H9 (cell line): ENCODE measurements at regions not wholly inside any gene's neighbourhood (a gene's known extent, or its start where the extent isn't known, plus 50 kb on each side); places are given as distances from the start of the nearest gene placed in this dataset.
A peak's percentile ranks its signal among the peaks of the same experiment; 100 is the strongest.

Source experiments
- DNase-seq: peaks from one replicate; pipeline ENCODE4 v3.0.0-alpha.2; 2017
- H2AFZ ChIP-seq: one replicate; pipeline ENCODE4 v1.6.1; 2013; ENCODE audit warnings: mild to moderate bottlenecking, low read length, control low read depth, moderate library complexity
- H2AK5ac ChIP-seq: 2 replicates; pipeline ENCODE4 v1.6.1; 2013; ENCODE audit warnings: low read length, control low read depth, mixed read lengths; ENCODE audit not compliant: insufficient read length
- H2BK120ac ChIP-seq: one replicate; pipeline ENCODE4 v1.6.1; 2013; ENCODE audit warnings: low read depth, mild to moderate bottlenecking, low read length, control low read depth, inconsistent platforms; ENCODE audit not compliant: poor library complexity, severe bottlenecking
- H2BK12ac ChIP-seq: 2 replicates; pipeline ENCODE4 v1.6.1; 2013; ENCODE audit warnings: low read length, control low read depth, mixed read lengths, low read depth; ENCODE audit not compliant: insufficient read length
- H2BK15ac ChIP-seq: 2 replicates; pipeline ENCODE4 v1.6.1; 2013; ENCODE audit warnings: low read depth, low read length, control low read depth
- H2BK20ac ChIP-seq: one replicate; pipeline ENCODE4 v1.6.1; 2013; ENCODE audit warnings: low read depth, mild to moderate bottlenecking, low read length, control low read depth, inconsistent platforms; ENCODE audit not compliant: poor library complexity, severe bottlenecking
- H2BK5ac ChIP-seq: 2 replicates; pipeline ENCODE4 v1.6.1; 2013; ENCODE audit warnings: low read length, control low read depth, mixed read lengths; ENCODE audit not compliant: insufficient read length
- H3K14ac ChIP-seq: 2 replicates; pipeline ENCODE4 v1.6.1; 2013; ENCODE audit warnings: low read length, control low read depth; ENCODE audit not compliant: insufficient read depth
- H3K18ac ChIP-seq: 2 replicates; pipeline ENCODE4 v1.6.1; 2013; ENCODE audit warnings: low read depth, mild to moderate bottlenecking, mixed read lengths, low read length, control low read depth; ENCODE audit not compliant: insufficient read length
- H3K23ac ChIP-seq: 2 replicates; pipeline ENCODE4 v1.6.1; 2013; ENCODE audit warnings: low read length, control low read depth, mixed read lengths, low read depth; ENCODE audit not compliant: insufficient read length
- H3K23me2 ChIP-seq: 2 replicates; pipeline ENCODE4 v1.6.1; 2013; ENCODE audit warnings: low read depth, mild to moderate bottlenecking, mixed read lengths, low read length, control low read depth; ENCODE audit not compliant: insufficient read length, poor library complexity, severe bottlenecking
- H3K27ac ChIP-seq: 2 replicates; pipeline ENCODE4 v1.5.1; 2013; ENCODE audit warnings: low read length, control low read depth, mixed read lengths, low read depth; ENCODE audit not compliant: insufficient read length
- H3K27me3 ChIP-seq: 2 replicates; pipeline ENCODE4 v1.6.1; 2013; ENCODE audit warnings: low read length, control low read depth, inconsistent platforms; ENCODE audit not compliant: insufficient read depth
- H3K4ac ChIP-seq: 2 replicates; pipeline ENCODE4 v1.6.1; 2013; ENCODE audit warnings: low read depth, mild to moderate bottlenecking, control low read depth, inconsistent platforms, low read length, moderate library complexity
- H3K4me1 ChIP-seq: 2 replicates; pipeline ENCODE4 v1.6.1; 2013; ENCODE audit warnings: low read length, control low read depth, inconsistent platforms; ENCODE audit not compliant: insufficient read depth
- H3K4me2 ChIP-seq: 2 replicates; pipeline ENCODE4 v1.6.1; 2013; ENCODE audit warnings: low read length, control low read depth, mixed read lengths; ENCODE audit not compliant: insufficient read length, insufficient read depth
- H3K56ac ChIP-seq: 2 replicates; pipeline ENCODE4 v1.6.1; 2013; ENCODE audit warnings: low read depth, mild to moderate bottlenecking, mixed read lengths, low read length, control low read depth; ENCODE audit not compliant: insufficient read length
- H3K79me1 ChIP-seq: 2 replicates; pipeline ENCODE4 v1.6.1; 2013; ENCODE audit warnings: low read depth, mild to moderate bottlenecking, moderate library complexity, low read length, control low read depth, inconsistent platforms; ENCODE audit not compliant: insufficient read depth, poor library complexity, severe bottlenecking
- H3K79me2 ChIP-seq: 2 replicates; pipeline ENCODE4 v1.6.1; 2013; ENCODE audit warnings: low read length, control low read depth, inconsistent platforms; ENCODE audit not compliant: insufficient read depth
- H3K9ac ChIP-seq: 2 replicates; pipeline ENCODE4 v1.6.1; 2013; ENCODE audit warnings: low read length, control low read depth, mixed read lengths; ENCODE audit not compliant: insufficient read length; ENCODE audit errors: extremely low read depth
- H3K9me3 ChIP-seq: one replicate; pipeline ENCODE4 v1.6.1; 2013; ENCODE audit warnings: low read depth, low read length, inconsistent platforms; ENCODE audit not compliant: control insufficient read depth
- H3T11ph ChIP-seq: one replicate; pipeline ENCODE4 v1.6.1; 2013; ENCODE audit warnings: mild to moderate bottlenecking, low read length, control low read depth, inconsistent platforms
- H4K20me1 ChIP-seq: one replicate; pipeline ENCODE4 v1.6.1; 2013; ENCODE audit not compliant: control insufficient read depth, insufficient read length, insufficient read depth
- H4K5ac ChIP-seq: 2 replicates; pipeline ENCODE4 v1.6.1; 2013; ENCODE audit warnings: low read depth, mild to moderate bottlenecking, mixed read lengths, low read length, control low read depth; ENCODE audit not compliant: insufficient read length
- H4K8ac ChIP-seq: replicated peaks from 2 replicates; pipeline ENCODE4 v1.6.1; 2013; ENCODE audit warnings: low read length, control low read depth, mixed read lengths, low read depth; ENCODE audit not compliant: insufficient read length
- H4K91ac ChIP-seq: 2 replicates; pipeline ENCODE4 v1.6.1; 2013; ENCODE audit warnings: low read depth, mild to moderate bottlenecking, moderate library complexity, mixed read lengths, low read length, control low read depth; ENCODE audit not compliant: insufficient read length
- H3K27ac Mint-ChIP-seq, 3 experiments: 2 replicates in 2 of 3; 3 replicates in 1 of 3; pipeline ENCODE4 v1.8.0; 2020 to 2021; ENCODE audit warnings: mixed read lengths in 3 of 3, mild to moderate bottlenecking in 1 of 3, moderate library complexity in 1 of 3
- H3K27me3 Mint-ChIP-seq: 2 replicates; pipeline ENCODE4 v1.8.0; 2021; ENCODE audit warnings: low read depth, mild to moderate bottlenecking, moderate library complexity, mixed read lengths
- H3K36me3 Mint-ChIP-seq, 3 experiments: 2 replicates in 2 of 3; 3 replicates in 1 of 3; pipeline ENCODE4 v1.8.0; 2020 to 2021; ENCODE audit warnings: low read depth in 3 of 3, mixed read lengths in 3 of 3; ENCODE audit not compliant: insufficient read depth in 1 of 3
- H3K4me1 Mint-ChIP-seq, 2 experiments: 2 replicates each; pipeline ENCODE4 v1.8.0; 2020; ENCODE audit warnings: mixed read lengths in 2 of 2
- H3K4me3 Mint-ChIP-seq, 2 experiments: 2 replicates in 1 of 2; 3 replicates in 1 of 2; pipeline ENCODE4 v1.8.0; 2020 to 2021; ENCODE audit warnings: mild to moderate bottlenecking in 2 of 2, mixed read lengths in 2 of 2, moderate library complexity in 1 of 2
- H3K9me3 Mint-ChIP-seq, 2 experiments: 2 replicates in 1 of 2; 3 replicates in 1 of 2; pipeline ENCODE4 v1.8.0; 2020; ENCODE audit warnings: mild to moderate bottlenecking in 2 of 2, mixed read lengths in 2 of 2, moderate library complexity in 1 of 2
- WGBS: extraction: QIAGEN DNeasy Blood & Tissue Kit; methylation state at CpG from one replicate; pipeline ENCODE4 v1.1.7; 2013; ENCODE audit warnings: missing lambda C conversion rate, low lambda C conversion rate, mixed read lengths; ENCODE audit not compliant: insufficient read length; ENCODE audit errors: extremely low coverage; 5-methylcytosine and 5-hydroxymethylcytosine counted together
- TF ChIP-seq, protein P1 (sequence below): fragments of 200-600 bp; sonication (generic); conservative IDR thresholded peaks from 3 replicates; pipeline ENCODE4 v1.8.0; 2021; ENCODE audit warnings: antibody characterized with exemption, mild to moderate bottlenecking

GRCh38 chr22:48820481-48821345 is 1007.0 kb downstream of the BRD1 start:
- Histone ChIP-seq H2BK5ac (no peak overlapping the region), H3K79me1 (no peaks in the 10 kb centered on the region), H3K14ac (peak overlapping the region; percentile 42; the same call in 1 of the 2 replicates), H2BK15ac (no peak overlapping the region), H3K4ac (no peak overlapping the region), H3K9ac (no peak overlapping the region), H2AK5ac (no peak overlapping the region), H3K27me3 (no peaks in the 10 kb centered on the region), H2BK120ac (no peak overlapping the region), H3K79me2 (no peaks in the 10 kb centered on the region), H3K27ac (no peak overlapping the region), H3K18ac (peak overlapping the region; percentile 26), H3K23ac (no peak overlapping the region), H4K5ac (no peak overlapping the region), H4K20me1 (no peaks in the 10 kb centered on the region), H3K23me2 (no peaks in the 10 kb centered on the region), H3T11ph (no peak overlapping the region), H3K4me2 (no peak overlapping the region), H2BK12ac (no peak overlapping the region), H3K56ac (no peak overlapping the region), H3K9me3 (no peaks in the 10 kb centered on the region), H2BK20ac (no peak overlapping the region), H3K4me1 (no peaks in the 10 kb centered on the region), H4K8ac (no peak overlapping the region), H4K91ac (no peak overlapping the region), H2AFZ (no peak overlapping the region)
- Mint-ChIP-seq H3K36me3 (no peaks in the 10 kb centered on the region), H3K4me1 (peaks cover 0 to 5% of the 10 kb centered on the region in 2 experiments; a peak in 2 of 4 replicates), H3K27me3 (peaks cover 4% of the 10 kb centered on the region), H3K9me3 (no peaks in the 10 kb centered on the region), H3K27ac (no peak overlapping the region; a peak in 1 of 7 replicates), H3K4me3 (no peak overlapping the region)
- TF ChIP-seq, protein P1, sequence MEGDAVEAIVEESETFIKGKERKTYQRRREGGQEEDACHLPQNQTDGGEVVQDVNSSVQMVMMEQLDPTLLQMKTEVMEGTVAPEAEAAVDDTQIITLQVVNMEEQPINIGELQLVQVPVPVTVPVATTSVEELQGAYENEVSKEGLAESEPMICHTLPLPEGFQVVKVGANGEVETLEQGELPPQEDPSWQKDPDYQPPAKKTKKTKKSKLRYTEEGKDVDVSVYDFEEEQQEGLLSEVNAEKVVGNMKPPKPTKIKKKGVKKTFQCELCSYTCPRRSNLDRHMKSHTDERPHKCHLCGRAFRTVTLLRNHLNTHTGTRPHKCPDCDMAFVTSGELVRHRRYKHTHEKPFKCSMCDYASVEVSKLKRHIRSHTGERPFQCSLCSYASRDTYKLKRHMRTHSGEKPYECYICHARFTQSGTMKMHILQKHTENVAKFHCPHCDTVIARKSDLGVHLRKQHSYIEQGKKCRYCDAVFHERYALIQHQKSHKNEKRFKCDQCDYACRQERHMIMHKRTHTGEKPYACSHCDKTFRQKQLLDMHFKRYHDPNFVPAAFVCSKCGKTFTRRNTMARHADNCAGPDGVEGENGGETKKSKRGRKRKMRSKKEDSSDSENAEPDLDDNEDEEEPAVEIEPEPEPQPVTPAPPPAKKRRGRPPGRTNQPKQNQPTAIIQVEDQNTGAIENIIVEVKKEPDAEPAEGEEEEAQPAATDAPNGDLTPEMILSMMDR = no peak
- WGBS = no CpG with 5 or more reads among the region's 27 CpGs
- DNase-seq = no peak
